Endodermal cell (in vitro differentiated cells): ENCODE measurements at regions not wholly inside any gene's neighbourhood (a gene's known extent, or its start where the extent isn't known, plus 50 kb on each side); places are given as distances from the start of the nearest gene placed in this dataset.

Experiments
- DNase-seq: peaks from one replicate; pipeline ENCODE4 v3.0.0-alpha.2; 2017
- H3K27ac ChIP-seq: 2 replicates; pipeline ENCODE4 v1.5.1; 2013; ENCODE audit warnings: mild to moderate bottlenecking, low read depth, low read length, moderate library complexity
- H3K27me3 ChIP-seq: 2 replicates; pipeline ENCODE4 v1.6.1; 2013; ENCODE audit warnings: mild to moderate bottlenecking, low read length, moderate library complexity; ENCODE audit not compliant: insufficient read depth, control insufficient read depth, poor library complexity, severe bottlenecking
- H3K36me3 ChIP-seq: 2 replicates; pipeline ENCODE4 v1.7.0; 2013; ENCODE audit warnings: mild to moderate bottlenecking, low read length, moderate library complexity; ENCODE audit not compliant: control insufficient read depth, insufficient read depth
- H3K4me1 ChIP-seq: one replicate; pipeline ENCODE4 v1.7.0; 2013; ENCODE audit warnings: low read length; ENCODE audit not compliant: control insufficient read depth, insufficient read depth
- H3K4me3 ChIP-seq: 2 replicates; pipeline ENCODE4 v1.5.1; 2013; ENCODE audit warnings: mild to moderate bottlenecking, low read length, moderate library complexity
- H3K9ac ChIP-seq: 2 replicates; pipeline ENCODE4 v1.6.1; 2013; ENCODE audit warnings: mild to moderate bottlenecking, low read length, moderate library complexity; ENCODE audit not compliant: poor library complexity, severe bottlenecking; ENCODE audit errors: extremely low read depth
- H3K9me3 ChIP-seq: 2 replicates; pipeline ENCODE4 v1.6.1; 2013; ENCODE audit warnings: mild to moderate bottlenecking, low read length, moderate library complexity; ENCODE audit not compliant: control insufficient read depth
- H3K27ac Mint-ChIP-seq: 2 replicates; pipeline ENCODE4 v1.8.0; 2020; ENCODE audit warnings: mixed read lengths
- H3K27me3 Mint-ChIP-seq: 2 replicates; pipeline ENCODE4 v1.8.0; 2021; ENCODE audit warnings: mild to moderate bottlenecking, mixed read lengths; ENCODE audit not compliant: insufficient read depth
- H3K36me3 Mint-ChIP-seq: 2 replicates; pipeline ENCODE4 v1.8.0; 2020; ENCODE audit warnings: low read depth, mixed read lengths
- H3K4me1 Mint-ChIP-seq: 2 replicates; pipeline ENCODE4 v1.8.0; 2020; ENCODE audit warnings: mixed read lengths
- H3K4me3 Mint-ChIP-seq: 2 replicates; pipeline ENCODE4 v1.8.0; 2020; ENCODE audit warnings: mild to moderate bottlenecking, moderate library complexity, mixed read lengths
- H3K9me3 Mint-ChIP-seq: 2 replicates; pipeline ENCODE4 v1.8.0; 2020; ENCODE audit warnings: mild to moderate bottlenecking, mixed read lengths
- WGBS, 2 experiments: methylation state at CpG; one replicate each; pipeline versions ENCODE4 v1.1.5 to v1.1.7; 2013; ENCODE audit warnings: missing lambda C conversion rate in 2 of 2, mixed read lengths in 1 of 2; ENCODE audit not compliant: insufficient coverage in 1 of 2, insufficient read length in 1 of 2; 5-methylcytosine and 5-hydroxymethylcytosine counted together
- TF ChIP-seq, protein P1 (sequence below): fragments of 200-600 bp; sonication (generic); conservative IDR thresholded peaks from 2 replicates; pipeline ENCODE4 v1.5.0; 2021; ENCODE audit warnings: antibody characterized with exemption, mild to moderate bottlenecking

GRCh38 chr5:40384782-40385390 is 294.8 kb upstream of the PTGER4 start:
- Mint-ChIP-seq H3K4me1 (no peaks in the 10 kb centered on the region), H3K4me3 (no peak overlapping the region), H3K27me3 (no peaks in the 10 kb centered on the region), H3K27ac (no peak overlapping the region), H3K36me3 (no peaks in the 10 kb centered on the region), H3K9me3 (no peaks in the 10 kb centered on the region)
- H3K36me3 ChIP-seq, result no peaks in the 10 kb centered on the region
- H3K4me3 ChIP-seq, result no peak overlapping the region
- TF ChIP-seq, protein P1, sequence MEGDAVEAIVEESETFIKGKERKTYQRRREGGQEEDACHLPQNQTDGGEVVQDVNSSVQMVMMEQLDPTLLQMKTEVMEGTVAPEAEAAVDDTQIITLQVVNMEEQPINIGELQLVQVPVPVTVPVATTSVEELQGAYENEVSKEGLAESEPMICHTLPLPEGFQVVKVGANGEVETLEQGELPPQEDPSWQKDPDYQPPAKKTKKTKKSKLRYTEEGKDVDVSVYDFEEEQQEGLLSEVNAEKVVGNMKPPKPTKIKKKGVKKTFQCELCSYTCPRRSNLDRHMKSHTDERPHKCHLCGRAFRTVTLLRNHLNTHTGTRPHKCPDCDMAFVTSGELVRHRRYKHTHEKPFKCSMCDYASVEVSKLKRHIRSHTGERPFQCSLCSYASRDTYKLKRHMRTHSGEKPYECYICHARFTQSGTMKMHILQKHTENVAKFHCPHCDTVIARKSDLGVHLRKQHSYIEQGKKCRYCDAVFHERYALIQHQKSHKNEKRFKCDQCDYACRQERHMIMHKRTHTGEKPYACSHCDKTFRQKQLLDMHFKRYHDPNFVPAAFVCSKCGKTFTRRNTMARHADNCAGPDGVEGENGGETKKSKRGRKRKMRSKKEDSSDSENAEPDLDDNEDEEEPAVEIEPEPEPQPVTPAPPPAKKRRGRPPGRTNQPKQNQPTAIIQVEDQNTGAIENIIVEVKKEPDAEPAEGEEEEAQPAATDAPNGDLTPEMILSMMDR, result no peak
- H3K27ac ChIP-seq, result no peak overlapping the region
- H3K4me1 ChIP-seq, result no peaks in the 10 kb centered on the region
- DNase-seq, result no peak
- H3K9ac ChIP-seq, result no peak overlapping the region
- 90% methylated on average over 1 of the region's 3 CpGs; no CpG with 5 or more reads in 1 of the 2 experiments for WGBS, 2 experiments
- H3K9me3 ChIP-seq, result no peaks in the 10 kb centered on the region
- no peaks in the 10 kb centered on the region for H3K27me3 ChIP-seq

DNA sequence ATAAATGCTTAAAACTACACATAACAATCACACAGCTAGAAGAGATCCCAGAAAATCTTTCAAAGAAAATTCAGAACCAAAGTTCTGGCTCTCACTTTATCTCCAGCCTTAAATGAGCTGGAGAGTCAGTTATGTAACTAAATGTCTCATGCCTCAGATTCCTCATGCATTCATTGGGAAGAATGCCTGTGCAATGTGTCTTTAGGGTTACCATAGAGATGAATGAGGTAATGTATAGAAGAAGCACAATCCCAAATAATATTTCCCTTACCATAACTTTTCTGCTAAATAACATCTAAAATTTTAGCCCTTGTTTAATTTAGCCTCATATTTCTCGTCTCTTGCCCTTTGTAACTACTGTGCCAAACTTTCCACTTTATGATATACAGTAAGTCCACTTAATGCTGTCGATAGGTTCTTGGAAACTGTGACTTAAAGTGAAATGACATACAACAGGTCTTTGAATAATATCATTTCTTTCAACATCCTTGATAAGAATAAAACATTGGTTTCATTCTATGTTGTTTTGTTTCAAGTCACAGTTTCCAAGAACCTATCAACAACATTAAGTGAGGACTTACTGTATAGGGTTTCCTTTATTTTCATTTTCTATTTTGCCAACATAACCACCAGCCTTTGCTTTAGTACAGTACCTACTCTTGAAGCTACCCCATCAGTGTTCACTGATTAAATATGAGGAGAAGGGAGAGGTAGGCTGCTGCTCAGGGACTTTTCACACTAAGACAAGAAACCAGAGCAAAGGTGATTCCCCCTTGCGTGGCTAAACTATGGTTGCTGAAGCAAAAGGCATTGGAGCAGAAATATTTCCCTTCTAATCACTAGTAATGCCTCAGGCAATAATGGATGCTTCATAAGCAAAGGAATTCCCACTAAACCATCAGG is 295.7 kb upstream of the PTGER4 start:
- DNase-seq, result no peak
- no peaks in the 10 kb centered on the region for H3K36me3 ChIP-seq
- H3K36me3 Mint-ChIP-seq, result no peaks in the 10 kb centered on the region
- no peaks in the 10 kb centered on the region for H3K4me1 Mint-ChIP-seq
- H3K4me3 Mint-ChIP-seq, result no peak overlapping the region
- no peak overlapping the region for H3K27ac ChIP-seq
- H3K4me1 ChIP-seq, result no peaks in the 10 kb centered on the region
- H3K9me3 Mint-ChIP-seq, result no peaks in the 10 kb centered on the region
- WGBS, 2 experiments, result 79 to 100% methylated on average over 1 to 3 of the region's 3 CpGs
- no peak overlapping the region for H3K27ac Mint-ChIP-seq
- no peak overlapping the region for H3K4me3 ChIP-seq
- TF ChIP-seq, protein P1, result no peak
- H3K9ac ChIP-seq, result no peak overlapping the region
- no peaks in the 10 kb centered on the region for H3K27me3 ChIP-seq
- no peaks in the 10 kb centered on the region for H3K9me3 ChIP-seq
- H3K27me3 Mint-ChIP-seq, result no peaks in the 10 kb centered on the region

GRCh38 chr5:40381676-40382363 is 297.9 kb upstream of the PTGER4 start:
- no peaks in the 10 kb centered on the region for H3K36me3 ChIP-seq
- no peak overlapping the region for H3K27ac ChIP-seq
- Mint-ChIP-seq H3K36me3 (no peaks in the 10 kb centered on the region), H3K4me1 (no peaks in the 10 kb centered on the region), H3K27me3 (no peaks in the 10 kb centered on the region), H3K4me3 (no peak overlapping the region), H3K27ac (no peak overlapping the region), H3K9me3 (no peaks in the 10 kb centered on the region)
- WGBS, 2 experiments, result 93% methylated on average over 2 of the region's 4 CpGs; no CpG with 5 or more reads in 1 of the 2 experiments
- no peak overlapping the region for H3K4me3 ChIP-seq
- no peaks in the 10 kb centered on the region for H3K27me3 ChIP-seq
- H3K9ac ChIP-seq, result no peak overlapping the region
- H3K4me1 ChIP-seq, result no peaks in the 10 kb centered on the region
- H3K9me3 ChIP-seq, result no peaks in the 10 kb centered on the region
- DNase-seq, result no peak
- TF ChIP-seq, protein P1, result no peak
